Psoas muscle (tissue), 7 donors: ENCODE measurements at regions not wholly inside any gene's neighbourhood (a gene's known extent, or its start where the extent isn't known, plus 50 kb on each side); places are given as distances from the start of the nearest gene placed in this dataset.
"Not testable (repeated sequence)": the region's sequence is repeated elsewhere in the genome, so short reads cannot be mapped to it uniquely, and the experiment has no call there.

Experiments used
- ATAC-seq, 4 donors: fragments of 200-7000 bp; cut with Tn5 transposase; one replicate each; pipeline ENCODE4 v1.9.1; 2020; ENCODE audit warnings: moderate library complexity in 3 of 4, mild to moderate bottlenecking in 2 of 4
- DNase-seq, 2 donors: peaks; one replicate each; pipeline ENCODE4 v3.0.0-alpha.2; 2020
- H3K27ac ChIP-seq: fragments of 200-600 bp; one replicate; pipeline ENCODE4 v1.8.0; 2022
- H3K27me3 ChIP-seq, 3 donors: fragments of 200-600 bp in 1 of 3; one replicate each; pipeline versions ENCODE4 v1.6.1 to v1.8.0; 2013 to 2022; ENCODE audit warnings: low read length in 2 of 3, mild to moderate bottlenecking in 2 of 3, moderate library complexity in 1 of 3; ENCODE audit not compliant: insufficient read depth in 3 of 3
- H3K36me3 ChIP-seq, 2 donors: fragments of 200-600 bp in 1 of 2; one replicate each; pipeline versions ENCODE4 v1.6.1 to v1.8.0; 2013 to 2022; ENCODE audit warnings: low read depth in 1 of 2, mild to moderate bottlenecking in 1 of 2, moderate library complexity in 1 of 2; ENCODE audit not compliant: insufficient read depth in 1 of 2
- H3K4me1 ChIP-seq: fragments of 200-600 bp; one replicate; pipeline ENCODE4 v1.8.0; 2022
- H3K4me3 ChIP-seq: fragments of 200-600 bp; one replicate; pipeline ENCODE4 v1.8.0; 2022; ENCODE audit warnings: mild to moderate bottlenecking
- H3K9me3 ChIP-seq: fragments of 200-600 bp; one replicate; pipeline ENCODE4 v1.8.0; 2022
- CTCF ChIP-seq: fragments of 200-600 bp; IDR thresholded peaks from one replicate; pipeline ENCODE4 v1.8.0; 2022; ENCODE audit warnings: antibody characterized with exemption
- WGBS, 3 donors: extraction: QIAGEN DNeasy Blood & Tissue Kit; methylation state at CpG; one replicate each; pipeline versions ENCODE4 v1.1.6 to v1.1.7; 2013; 5-methylcytosine and 5-hydroxymethylcytosine counted together
- intact Hi-C, 2 donors: fragments of 100-400 bp; cut with DNase I; formaldehyde crosslinking; loops; one replicate each; pipeline versions ENCODE4 v1.11.0 to v1.14.2; 2022
- donor health status: healthy with polysubstance abuse.
- donor health status: DM: no; HTN: no; CAD: no; lungs with moderate emphysema.
- donor health status: Bipolar disorder and iron deficiency.
- donor health status: healthy.
- donor health status: DM: yes; HTN: yes; CAD: no.
- donor health status: DM: no; HTN: no; CAD: no.
- donor health status: DM: yes; HTN: yes; CAD: no.

- no peaks in the 10 kb centered on the region for H3K36me3 ChIP-seq
- H3K27me3 ChIP-seq = no peaks in the 10 kb centered on the region
- H3K4me1 ChIP-seq = no peaks in the 10 kb centered on the region
- 49 to 63% (median 60%) methylated on average over 1 of the region's 1 CpG for WGBS, 3 donors
- DNase-seq = no peak
- no peaks in the 10 kb centered on the region for H3K9me3 ChIP-seq
- intact Hi-C loops = no loop called here
- no peak overlapping the region for H3K27ac ChIP-seq
- no peak overlapping the region for H3K4me3 ChIP-seq
- TF ChIP-seq CTCF = no peak
- ATAC-seq = no peak
These were observed 250.8 kb upstream of the DLGAP1 start for GRCh38 chr18:4705894-4706293.

- Histone ChIP-seq H3K27me3 (no peaks in the 10 kb centered on the region), H3K4me1 (no peaks in the 10 kb centered on the region), H3K27ac (no peak overlapping the region), H3K4me3 (no peak overlapping the region), H3K9me3 (no peaks in the 10 kb centered on the region), H3K36me3 (no peaks in the 10 kb centered on the region)
- DNase-seq = no peak
- TF ChIP-seq CTCF = no peak
- 23 to 33% (median 28%) methylated on average over 3 of the region's 3 CpGs for WGBS, 3 donors
- ATAC-seq = no peak
- intact Hi-C loops = no loop called here
These were observed 249.7 kb upstream of the DLGAP1 start for GRCh38 chr18:4704781-4705180.

DNA sequence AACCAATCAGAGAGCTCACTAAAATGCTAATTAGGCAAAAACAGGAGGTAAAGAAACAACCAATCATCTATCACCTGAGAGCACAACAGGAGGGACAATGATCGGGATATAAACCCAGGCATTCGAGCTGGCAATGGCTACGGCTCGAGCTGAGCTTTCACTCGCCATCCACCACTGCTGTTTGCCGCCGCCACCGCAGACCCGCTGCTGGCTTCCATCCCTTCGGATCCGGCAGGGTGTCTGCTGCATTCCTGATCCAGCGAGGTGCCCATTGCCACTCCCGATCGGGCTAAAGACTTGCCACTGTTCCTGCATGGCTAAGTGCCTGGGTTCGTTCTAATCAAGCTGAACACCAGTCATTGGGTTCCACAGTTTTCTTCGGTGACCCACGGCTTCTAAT, 236.7 kb upstream of the DLGAP1 start:
- intact Hi-C loops = no loop called here
- no peaks in the 10 kb centered on the region for H3K27me3 ChIP-seq
- ATAC-seq (no peak), DNase-seq (no peak)
- no peaks in the 10 kb centered on the region for H3K36me3 ChIP-seq
- no peak for TF ChIP-seq CTCF
- H3K27ac ChIP-seq = no peak overlapping the region
- WGBS, 3 donors = 90 to 93% (median 90%) methylated on average over 17 of the region's 17 CpGs
- peaks cover 6% of the 10 kb centered on the region for H3K9me3 ChIP-seq
- H3K4me3 ChIP-seq = no peak overlapping the region
- H3K4me1 ChIP-seq = no peaks in the 10 kb centered on the region

DNA sequence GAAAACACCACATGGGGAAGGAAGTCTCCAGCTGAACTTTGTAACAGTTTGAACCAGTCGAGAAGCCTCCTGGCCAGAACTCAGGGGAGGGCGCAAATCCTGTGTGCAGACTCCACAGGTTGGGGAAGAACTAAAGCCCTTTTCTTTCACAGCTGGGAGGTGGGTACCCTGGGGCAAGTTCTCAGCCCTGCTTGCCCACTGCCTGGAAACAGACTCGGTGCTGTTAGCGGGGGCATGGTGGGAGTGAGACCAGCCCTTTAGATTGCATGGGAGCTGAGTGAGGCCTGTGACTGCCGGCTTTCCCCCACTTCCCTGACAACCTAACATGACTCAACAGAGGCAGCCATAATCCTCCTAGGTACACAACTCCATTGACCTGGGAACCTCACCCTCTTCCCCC, 223.6 kb upstream of the DLGAP1 start:
- H3K9me3 ChIP-seq, DNase-seq, intact Hi-C loops, H3K4me1 ChIP-seq, ATAC-seq, H3K27ac ChIP-seq, H3K4me3 ChIP-seq, H3K27me3 ChIP-seq, H3K36me3 ChIP-seq: not testable (repeated sequence)
- WGBS, 3 donors = 85 to 93% (median 92%) methylated on average over 5 of the region's 5 CpGs

- H3K36me3 ChIP-seq = no peaks in the 10 kb centered on the region
- H3K27ac ChIP-seq = no peak overlapping the region
- DNase-seq (no peak), ATAC-seq (no peak)
- H3K4me1 ChIP-seq = no peaks in the 10 kb centered on the region
- TF ChIP-seq CTCF = no peak
- 53 to 59% (median 55%) methylated on average over 3 of the region's 3 CpGs for WGBS, 3 donors
- no peaks in the 10 kb centered on the region for H3K9me3 ChIP-seq
- intact Hi-C loops = no loop called here
- no peak overlapping the region for H3K4me3 ChIP-seq
- no peaks in the 10 kb centered on the region for H3K27me3 ChIP-seq
These were observed 221.9 kb upstream of the DLGAP1 start for GRCh38 chr18:4677006-4677405.
